Lung (tissue), 11 donors: ENCODE measurements at regions not wholly inside any gene's neighbourhood (a gene's known extent, or its start where the extent isn't known, plus 50 kb on each side); places are given as distances from the start of the nearest gene placed in this dataset.

Source experiments
- ATAC-seq: fragments of 200-7000 bp; cut with Tn5 transposase; one replicate; pipeline ENCODE4 v1.9.1; 2020; ENCODE audit warnings: moderate number of reproducible peaks; ENCODE audit not compliant: insufficient read depth, low FRiP score
- DNase-seq, 3 donors: peaks; one replicate each; pipeline ENCODE4 v3.0.0-alpha.2; 2013 to 2017
- H3K27ac ChIP-seq, 2 donors: one replicate each; pipeline ENCODE4 v1.5.1; 2013; ENCODE audit warnings: mild to moderate bottlenecking in 2 of 2, moderate library complexity in 2 of 2, control low read depth in 1 of 2, inconsistent platforms in 1 of 2, low read depth in 1 of 2, low read length in 1 of 2
- H3K27me3 ChIP-seq, 3 donors: one replicate each; pipeline ENCODE4 v1.5.1; 2013; ENCODE audit warnings: low read length in 2 of 3; ENCODE audit not compliant: control insufficient read depth in 3 of 3, insufficient read depth in 3 of 3
- H3K36me3 ChIP-seq, 4 donors: one replicate each; pipeline ENCODE4 v1.5.1; 2013; ENCODE audit warnings: low read length in 4 of 4, mild to moderate bottlenecking in 1 of 4, moderate library complexity in 1 of 4; ENCODE audit not compliant: control insufficient read depth in 4 of 4, insufficient read depth in 4 of 4
- H3K4me1 ChIP-seq, 5 donors: one replicate each; pipeline ENCODE4 v1.5.1; 2013; ENCODE audit warnings: low read length in 5 of 5, mild to moderate bottlenecking in 2 of 5, moderate library complexity in 1 of 5; ENCODE audit not compliant: control insufficient read depth in 5 of 5, insufficient read depth in 5 of 5
- H3K4me3 ChIP-seq: one replicate; pipeline ENCODE4 v1.5.1; 2013; ENCODE audit warnings: mild to moderate bottlenecking, control low read depth, moderate library complexity
- H3K9ac ChIP-seq, 2 donors: one replicate each; pipeline ENCODE4 v1.5.1; 2013; ENCODE audit warnings: low read length in 2 of 2, control low read depth in 1 of 2; ENCODE audit not compliant: insufficient read depth in 1 of 2
- H3K9me3 ChIP-seq, 4 donors: one replicate each; pipeline ENCODE4 v1.5.1; 2013; ENCODE audit warnings: low read length in 3 of 4, mild to moderate bottlenecking in 1 of 4, moderate library complexity in 1 of 4; ENCODE audit not compliant: control insufficient read depth in 4 of 4, insufficient read depth in 3 of 4
- CTCF ChIP-seq: IDR thresholded peaks from 2 replicates; pipeline ENCODE4 v1.5.1; 2012; ENCODE audit warnings: mild to moderate bottlenecking; ENCODE audit errors: control extremely low read depth, extremely low read depth
- WGBS, 2 donors: extraction: QIAGEN DNeasy Blood & Tissue Kit; methylation state at CpG; one replicate each; pipeline ENCODE4 v1.1.7; 2013; 5-methylcytosine and 5-hydroxymethylcytosine counted together
- donor health status: control.
- donor health status: control.
- donor health status: Bipolar disorder and iron deficiency.
- donor health status: healthy.
- donor health status: DM: yes; HTN: yes; CAD: no.

GRCh38 chr4:28832444-28832843 lies 1887.7 kb upstream of the PCDH7 start:
- Histone ChIP-seq H3K27ac (no peak overlapping the region), H3K4me3 (no peak overlapping the region), H3K9me3 (peaks cover 0 to 4% (median 0%) of the 10 kb centered on the region in 4 donors), H3K27me3 (no peaks in the 10 kb centered on the region), H3K4me1 (peaks cover 0 to 2% (median 0%) of the 10 kb centered on the region in 5 donors), H3K36me3 (no peaks in the 10 kb centered on the region), H3K9ac (no peak overlapping the region)
- 54 to 81% methylated on average over 1 of the region's 1 CpG for WGBS, 2 donors
- ATAC-seq: no peak
- DNase-seq: no peak
- no peak for TF ChIP-seq CTCF

DNA sequence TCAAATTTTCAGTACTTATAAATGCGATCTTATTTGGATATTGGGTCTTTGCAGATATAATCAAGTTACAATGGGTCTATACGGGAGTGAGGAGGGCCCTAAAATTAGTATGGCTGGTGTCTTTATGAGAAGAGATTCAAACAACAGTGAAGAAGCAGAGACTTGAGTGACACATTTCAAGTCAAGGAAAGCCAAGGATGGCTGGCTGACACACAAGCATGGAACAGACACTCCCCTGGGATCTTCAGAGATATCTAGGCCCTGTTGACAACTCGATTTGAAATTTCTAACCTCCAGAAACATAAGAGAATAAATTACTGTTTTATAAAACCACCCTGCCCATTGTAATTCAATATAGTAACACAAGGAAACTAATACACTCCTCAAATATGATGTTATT lies 1886.0 kb upstream of the PCDH7 start:
- H3K27ac ChIP-seq: no peak overlapping the region
- H3K27me3 ChIP-seq: no peaks in the 10 kb centered on the region
- DNase-seq (no peak), ATAC-seq (no peak)
- H3K36me3 ChIP-seq: no peaks in the 10 kb centered on the region
- 76 to 83% methylated on average over 3 of the region's 3 CpGs for WGBS, 2 donors
- H3K9me3 ChIP-seq: peaks cover 0 to under 1% (median 0%) of the 10 kb centered on the region in 4 donors
- no peak for TF ChIP-seq CTCF
- H3K9ac ChIP-seq: no peak overlapping the region
- H3K4me3 ChIP-seq: no peak overlapping the region
- peaks cover 0 to 2% (median 0%) of the 10 kb centered on the region in 5 donors for H3K4me1 ChIP-seq

- Histone ChIP-seq H3K36me3 (no peaks in the 10 kb centered on the region), H3K27me3 (no peaks in the 10 kb centered on the region), H3K9me3 (no peaks in the 10 kb centered on the region), H3K4me3 (no peak overlapping the region), H3K4me1 (peaks cover 0 to 2% (median 0%) of the 10 kb centered on the region in 5 donors), H3K9ac (no peak overlapping the region), H3K27ac (no peak overlapping the region)
- TF ChIP-seq CTCF: no peak
- no peak for ATAC-seq
- peak in 1 of 3 donors; percentile 23 for DNase-seq
Measured at GRCh38 chr4:28835501-28835900, 1884.7 kb upstream of the PCDH7 start.

- Histone ChIP-seq H3K27me3 (no peaks in the 10 kb centered on the region), H3K36me3 (no peaks in the 10 kb centered on the region), H3K9me3 (peaks cover 0 to 3% (median 0%) of the 10 kb centered on the region in 4 donors), H3K4me3 (no peak overlapping the region), H3K9ac (no peak overlapping the region), H3K27ac (no peak overlapping the region), H3K4me1 (no peaks in the 10 kb centered on the region)
- ATAC-seq (no peak), DNase-seq (no peak)
- WGBS, 2 donors: 71 to 76% methylated on average over 6 of the region's 6 CpGs
- no peak for TF ChIP-seq CTCF
Measured at GRCh38 chr4:28842271-28842670, 1877.9 kb upstream of the PCDH7 start.
